Mammary epithelial cell (primary cell): ENCODE measurements at regions not wholly inside any gene's neighbourhood (a gene's known extent, or its start where the extent isn't known, plus 50 kb on each side); places are given as distances from the start of the nearest gene placed in this dataset.

Experiments used
- CTCF ChIP-seq, 2 donors: IDR thresholded peaks in 1 of 2; conservative IDR thresholded peaks in 1 of 2; 2 replicates each; pipeline ENCODE4 v1.5.1; 2011 to 2012; ENCODE audit warnings: inconsistent platforms in 2 of 2, low read length in 2 of 2, mild to moderate bottlenecking in 2 of 2, control low read depth in 1 of 2, low read depth in 1 of 2; ENCODE audit not compliant: insufficient read depth in 1 of 2; ENCODE audit errors: extremely low read depth in 1 of 2
- EZH2 ChIP-seq: IDR thresholded peaks from 2 replicates; pipeline ENCODE4 v1.6.1; 2012; ENCODE audit warnings: low read length, inconsistent platforms, borderline replicate concordance

GRCh38 chr12:132430838-132431774, 58.8 kb upstream of the FBRSL1 start:
- no peak for TF ChIP-seq CTCF (conservative IDR thresholded peaks at IDR 0.05 in 1 of 2, IDR thresholded peaks at IDR 0.05 in 1 of 2; ENCODE audit: extremely low read depth in 1 of 2, insufficient read depth in 1 of 2, low read depth in 1 of 2, low read length in 2 of 2)
- no peak for TF ChIP-seq EZH2
